ENCODE measurements at regions not wholly inside any gene's neighbourhood (a gene's known extent, or its start where the extent isn't known, plus 50 kb on each side); places are given as distances from the start of the nearest gene placed in this dataset.

DNA sequence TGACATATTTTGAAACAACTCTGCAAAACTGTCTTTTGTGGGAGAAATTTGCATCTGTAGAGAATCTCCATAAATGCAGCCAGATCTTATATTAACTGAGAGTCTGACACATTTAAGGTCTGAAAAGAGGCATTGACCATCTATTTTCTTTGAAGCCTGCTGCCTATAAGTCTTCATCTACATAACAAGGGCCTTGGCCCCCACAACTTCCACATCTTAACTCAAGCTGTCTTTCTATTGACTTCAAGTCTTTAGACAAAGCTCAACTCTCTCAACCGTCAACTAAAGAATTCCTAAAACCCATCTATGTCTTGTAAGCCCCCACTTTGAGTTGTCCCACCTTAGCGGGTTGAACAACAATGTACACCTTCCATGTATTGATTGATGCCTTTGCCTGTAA, 72.4 kb upstream of the ADCY1 start:
- Histone ChIP-seq H3K4me3 (no peak overlapping the region), H3K36me3 (no peaks in the 10 kb centered on the region), H3K9me3 (peaks cover 8 to 9% of the 10 kb centered on the region in 2 donors), H3K27ac (no peak overlapping the region), H3K4me1 (no peaks in the 10 kb centered on the region), H3K27me3 (no peaks in the 10 kb centered on the region)
- intact Hi-C loops (cut with DNase I; ENCODE audit: low total_unique reads) = no loop called here
- DNase-seq (ENCODE audit: low spot score in 2 of 2) = no peak
- no peak for TF ChIP-seq POLR2AphosphoS5 (IDR thresholded peaks at IDR 0.05)
- no peak for TF ChIP-seq POLR2A (IDR thresholded peaks at IDR 0.05)
- TF ChIP-seq, protein P1, sequence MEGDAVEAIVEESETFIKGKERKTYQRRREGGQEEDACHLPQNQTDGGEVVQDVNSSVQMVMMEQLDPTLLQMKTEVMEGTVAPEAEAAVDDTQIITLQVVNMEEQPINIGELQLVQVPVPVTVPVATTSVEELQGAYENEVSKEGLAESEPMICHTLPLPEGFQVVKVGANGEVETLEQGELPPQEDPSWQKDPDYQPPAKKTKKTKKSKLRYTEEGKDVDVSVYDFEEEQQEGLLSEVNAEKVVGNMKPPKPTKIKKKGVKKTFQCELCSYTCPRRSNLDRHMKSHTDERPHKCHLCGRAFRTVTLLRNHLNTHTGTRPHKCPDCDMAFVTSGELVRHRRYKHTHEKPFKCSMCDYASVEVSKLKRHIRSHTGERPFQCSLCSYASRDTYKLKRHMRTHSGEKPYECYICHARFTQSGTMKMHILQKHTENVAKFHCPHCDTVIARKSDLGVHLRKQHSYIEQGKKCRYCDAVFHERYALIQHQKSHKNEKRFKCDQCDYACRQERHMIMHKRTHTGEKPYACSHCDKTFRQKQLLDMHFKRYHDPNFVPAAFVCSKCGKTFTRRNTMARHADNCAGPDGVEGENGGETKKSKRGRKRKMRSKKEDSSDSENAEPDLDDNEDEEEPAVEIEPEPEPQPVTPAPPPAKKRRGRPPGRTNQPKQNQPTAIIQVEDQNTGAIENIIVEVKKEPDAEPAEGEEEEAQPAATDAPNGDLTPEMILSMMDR (IDR thresholded peaks at IDR 0.05) = no peak

DNA sequence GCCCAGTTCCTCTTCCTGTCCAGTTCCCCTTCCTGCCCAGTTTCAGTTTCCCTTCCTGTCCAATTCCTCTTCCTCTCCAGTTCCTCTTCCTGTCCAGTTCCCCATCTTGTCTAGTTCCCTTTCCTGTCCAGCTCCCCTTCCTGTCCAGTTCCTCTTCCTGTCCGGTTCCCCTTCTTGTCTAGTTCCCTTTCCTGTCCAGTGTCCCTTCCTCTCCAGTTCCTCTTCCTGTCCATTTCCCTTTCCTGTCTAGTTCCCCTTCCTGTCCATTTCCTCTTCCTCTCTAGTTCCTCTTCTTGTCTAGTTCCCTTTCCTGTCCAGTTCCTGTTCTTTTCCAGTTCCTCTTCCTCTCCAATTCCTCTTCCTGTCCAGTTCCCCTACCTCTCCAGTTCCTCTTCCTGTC, 68.1 kb upstream of the ADCY1 start:
- no peak for TF ChIP-seq POLR2AphosphoS5 (IDR thresholded peaks at IDR 0.05)
- TF ChIP-seq, protein P1 (IDR thresholded peaks at IDR 0.05) = no peak
- H3K4me1 ChIP-seq = no peaks in the 10 kb centered on the region
- no peak overlapping the region for H3K27ac ChIP-seq
- intact Hi-C loops (cut with DNase I; ENCODE audit: low total_unique reads) = no loop called here
- H3K9me3 ChIP-seq = peaks cover 17 to 22% of the 10 kb centered on the region in 2 donors
- no peak overlapping the region for H3K4me3 ChIP-seq
- no peaks in the 10 kb centered on the region for H3K27me3 ChIP-seq
- DNase-seq (ENCODE audit: low spot score in 2 of 2) = no peak
- H3K36me3 ChIP-seq = no peaks in the 10 kb centered on the region

DNA sequence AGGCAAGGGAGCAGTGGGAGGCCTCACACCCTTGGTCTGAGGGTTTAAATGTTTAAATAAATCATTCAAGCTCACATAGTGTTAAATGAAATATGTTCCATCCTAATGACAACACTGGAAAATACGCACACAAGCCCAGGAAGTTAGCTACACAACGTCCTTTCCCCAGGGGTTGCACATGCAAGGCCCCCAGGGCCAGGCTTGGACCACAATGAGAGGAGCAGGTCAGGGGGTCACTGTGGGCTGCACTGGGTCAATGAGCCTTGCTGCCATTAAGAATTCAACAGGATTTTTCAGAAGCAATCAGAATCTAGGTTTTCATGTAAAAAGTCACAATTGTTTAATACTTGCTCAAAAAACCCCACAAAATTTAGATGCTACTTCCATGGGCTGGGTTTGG, 64.9 kb upstream of the ADCY1 start:
- DNase-seq (ENCODE audit: low spot score in 2 of 2) = no peak

DNA sequence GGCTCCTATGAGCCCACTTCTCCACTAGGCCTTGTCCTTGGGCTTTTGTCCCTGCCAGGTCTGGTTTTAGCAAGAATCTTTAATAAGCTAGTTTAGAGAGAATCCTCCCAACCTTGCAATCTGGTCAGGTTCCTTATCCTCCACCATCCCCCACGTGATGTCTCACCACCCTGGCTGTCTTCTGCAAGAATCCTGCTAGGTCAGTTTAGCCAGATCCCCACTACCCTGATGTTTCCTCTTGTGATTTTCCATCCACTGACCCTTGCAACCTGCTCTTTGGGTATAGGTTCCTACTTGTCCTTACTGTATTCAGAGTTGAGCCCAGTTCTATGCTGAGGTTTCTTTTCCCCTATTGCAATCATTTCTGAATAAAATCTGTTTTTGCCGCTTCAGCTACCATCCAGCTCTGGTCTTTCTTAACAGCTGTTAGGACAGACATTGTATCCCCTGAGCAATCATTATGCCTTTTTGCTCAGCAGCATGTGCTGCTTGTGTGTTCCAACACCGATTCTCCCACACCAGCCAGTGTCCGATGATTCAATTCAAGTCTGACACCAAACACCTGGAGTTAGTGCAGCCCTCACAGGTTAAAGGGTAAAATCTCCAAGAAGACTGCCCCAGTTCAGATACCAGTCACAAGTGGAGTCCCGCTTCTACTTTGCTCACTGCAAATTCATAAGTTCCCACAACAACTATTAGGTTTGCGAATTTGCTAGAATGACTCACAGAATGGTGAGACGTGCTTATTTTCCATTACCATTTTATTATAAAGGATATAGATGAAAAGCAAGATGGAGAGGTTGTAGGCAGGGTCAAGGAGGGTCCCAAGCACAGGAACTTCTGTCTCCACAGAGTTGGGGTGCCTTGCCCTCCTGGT, 62.2 kb upstream of the ADCY1 start:
- Histone ChIP-seq H3K36me3 (no peaks in the 10 kb centered on the region), H3K27ac (no peak overlapping the region), H3K4me1 (no peaks in the 10 kb centered on the region), H3K4me3 (no peak overlapping the region), H3K9me3 (peaks cover 8 to 11% of the 10 kb centered on the region in 2 donors), H3K27me3 (no peaks in the 10 kb centered on the region)
- TF ChIP-seq, protein P1 (IDR thresholded peaks at IDR 0.05) = no peak
- no peak for TF ChIP-seq POLR2A (IDR thresholded peaks at IDR 0.05)
- no peak for TF ChIP-seq POLR2AphosphoS5 (IDR thresholded peaks at IDR 0.05)
- no peak for DNase-seq (ENCODE audit: low spot score in 2 of 2)
- intact Hi-C loops (cut with DNase I; ENCODE audit: low total_unique reads) = no loop called here

More for the DNA sequence above, 64.9 kb upstream of the ADCY1 start:
- intact Hi-C loops (cut with DNase I; ENCODE audit: low total_unique reads) = no loop called here
- H3K9me3 ChIP-seq = peaks cover 17 to 22% of the 10 kb centered on the region in 2 donors
- no peak for TF ChIP-seq POLR2AphosphoS5 (IDR thresholded peaks at IDR 0.05)
- no peak for TF ChIP-seq POLR2A (IDR thresholded peaks at IDR 0.05)
- TF ChIP-seq, protein P1 (IDR thresholded peaks at IDR 0.05) = no peak
- no peaks in the 10 kb centered on the region for H3K4me1 ChIP-seq
- H3K27me3 ChIP-seq = no peaks in the 10 kb centered on the region
- H3K27ac ChIP-seq = no peak overlapping the region
- H3K4me3 ChIP-seq = no peak overlapping the region
- no peaks in the 10 kb centered on the region for H3K36me3 ChIP-seq

DNA sequence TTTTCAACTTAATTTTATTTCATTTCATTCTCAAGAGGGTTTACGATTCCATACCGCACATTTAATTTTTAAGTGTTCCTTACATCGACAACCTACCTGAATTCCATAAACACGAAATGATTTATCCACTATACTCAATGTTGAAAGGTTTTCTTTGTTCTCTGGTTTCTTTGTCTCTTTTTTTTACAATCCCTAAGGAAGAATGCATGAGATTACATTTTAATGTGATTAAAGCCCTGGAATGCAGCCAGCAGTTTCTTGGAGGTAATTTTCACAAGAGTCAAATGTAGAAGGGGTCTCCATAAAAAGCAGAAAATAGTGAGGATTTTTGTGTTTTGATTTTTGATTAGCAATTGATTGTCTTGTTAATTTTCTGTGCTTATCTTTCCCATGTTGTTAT, 59.2 kb upstream of the ADCY1 start:
- no peaks in the 10 kb centered on the region for H3K36me3 ChIP-seq
- H3K27me3 ChIP-seq = no peaks in the 10 kb centered on the region
- H3K27ac ChIP-seq = no peak overlapping the region
- H3K4me1 ChIP-seq = no peaks in the 10 kb centered on the region
- no peak for DNase-seq (ENCODE audit: low spot score in 2 of 2)
- H3K9me3 ChIP-seq = peaks cover 0 to 11% of the 10 kb centered on the region in 2 donors
- no peak for TF ChIP-seq POLR2AphosphoS5 (IDR thresholded peaks at IDR 0.05)
- TF ChIP-seq, protein P1 (IDR thresholded peaks at IDR 0.05) = no peak
- no peak for TF ChIP-seq POLR2A (IDR thresholded peaks at IDR 0.05)
- H3K4me3 ChIP-seq = no peak overlapping the region
- intact Hi-C loops (cut with DNase I; ENCODE audit: low total_unique reads) = no loop called here
